Activated CD8-positive, alpha-beta T cell treated with anti-CD3 and anti-CD28 coated beads, Interleukin-2, amount 10 ng/mL, durations not matched to agents 7 days and 5 days (primary cell): ENCODE measurements at regions not wholly inside any gene's neighbourhood (a gene's known extent, or its start where the extent isn't known, plus 50 kb on each side); places are given as distances from the start of the nearest gene placed in this dataset.

Experiments used
- ATAC-seq: fragments of 150-1000 bp; cut with Tn5 transposase; one replicate; pipeline ENCODE4 v1.10.0; 2021; ENCODE audit warnings: moderate library complexity
- CTCF ChIA-PET: fragments of 350-600 bp; sonication (Branson Sonifier 250); formaldehyde crosslinking; loops from one replicate; lab custom pipeline; 2021; ENCODE audit warnings: antibody characterized with exemption; lab: Charles Lee
- POLR2A ChIA-PET: fragments of 350-600 bp; sonication (Branson Sonifier 250); formaldehyde crosslinking; loops from one replicate; lab custom pipeline; 2021; ENCODE audit warnings: antibody characterized with exemption; lab: Charles Lee
- DNase-seq: peaks from one replicate; pipeline ENCODE4 v3.0.0-alpha.2; 2020
- H3K27ac Mint-ChIP-seq: one replicate; pipeline ENCODE4 v1.8.0; 2021; ENCODE audit warnings: mild to moderate bottlenecking, mixed read lengths
- H3K27me3 Mint-ChIP-seq: one replicate; pipeline ENCODE4 v1.8.0; 2021; ENCODE audit warnings: low read depth, mixed read lengths
- H3K36me3 Mint-ChIP-seq: one replicate; pipeline ENCODE4 v1.8.0; 2021; ENCODE audit warnings: low read depth, mixed read lengths
- H3K4me1 Mint-ChIP-seq: one replicate; pipeline ENCODE4 v1.8.0; 2021; ENCODE audit warnings: low read depth, mixed read lengths
- H3K4me3 Mint-ChIP-seq: one replicate; pipeline ENCODE4 v1.8.0; 2021; ENCODE audit warnings: mild to moderate bottlenecking, mixed read lengths
- H3K9me3 Mint-ChIP-seq: one replicate; pipeline ENCODE4 v1.8.0; 2022; ENCODE audit warnings: mixed read lengths; ENCODE audit not compliant: insufficient read depth

GRCh38 chr1:36612881-36613280 lies 130.2 kb upstream of the CSF3R start:
- H3K27ac Mint-ChIP-seq, result no peak overlapping the region
- H3K9me3 Mint-ChIP-seq, result no peaks in the 10 kb centered on the region
- DNase-seq (no peak), ATAC-seq (no peak)
- no peaks in the 10 kb centered on the region for H3K36me3 Mint-ChIP-seq
- H3K4me3 Mint-ChIP-seq, result no peak overlapping the region
- ChIA-PET POLR2A (no interaction called here), CTCF (no interaction called here)
- H3K4me1 Mint-ChIP-seq, result no peaks in the 10 kb centered on the region
- H3K27me3 Mint-ChIP-seq, result no peaks in the 10 kb centered on the region

- ATAC-seq (no peak), DNase-seq (no peak)
- Mint-ChIP-seq H3K4me1 (peaks cover under 1% of the 10 kb centered on the region), H3K27me3 (no peaks in the 10 kb centered on the region), H3K36me3 (no peaks in the 10 kb centered on the region), H3K4me3 (no peak overlapping the region), H3K27ac (no peak overlapping the region), H3K9me3 (no peaks in the 10 kb centered on the region)
- POLR2A ChIA-PET, result no interaction called here
- CTCF ChIA-PET, result interaction anchor here (1.5 kb wide), 1 partner anchor 96 kb away, joined by 3 read pairs; no protein-coding TSS in a partner anchor
Observed at GRCh38 chr1:36612121-36612520, 129.4 kb upstream of the CSF3R start.

DNA sequence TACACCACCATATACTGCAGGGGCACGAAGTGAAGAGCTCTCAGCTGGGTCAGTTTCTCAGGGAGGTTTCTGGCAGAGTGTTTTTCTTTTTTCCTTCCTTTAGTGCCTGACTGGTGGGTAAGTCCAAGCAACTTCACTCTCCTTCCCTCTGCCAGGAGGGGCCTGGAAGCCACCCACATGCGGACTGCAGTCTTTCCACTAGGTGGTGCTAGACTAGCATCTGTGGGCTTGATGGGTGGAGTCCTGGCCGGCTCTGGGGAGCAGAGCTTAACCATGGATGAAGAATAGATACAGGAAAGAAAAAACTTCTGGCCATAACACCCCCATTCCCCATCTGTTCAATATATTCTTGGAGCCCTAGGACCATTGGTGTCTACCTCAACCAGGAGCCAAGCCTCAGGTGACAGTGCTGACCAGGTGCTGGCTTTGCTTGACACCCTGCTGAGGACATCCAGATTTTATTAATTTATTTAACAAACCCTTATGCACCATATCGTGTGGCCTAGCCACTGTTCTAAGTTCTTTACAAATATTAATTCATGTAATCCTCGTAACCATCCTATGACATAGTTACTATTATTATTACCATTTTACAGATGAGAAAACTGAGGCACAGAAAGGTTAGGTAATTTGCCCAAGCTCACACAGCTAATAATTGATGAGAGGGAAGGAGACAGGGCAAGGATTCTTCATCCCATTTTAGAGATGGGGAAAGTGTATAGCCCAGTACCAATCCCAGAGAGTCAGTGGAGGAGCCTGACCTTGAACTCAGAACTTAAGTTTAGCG lies 126.7 kb upstream of the CSF3R start:
- H3K9me3 Mint-ChIP-seq, result no peaks in the 10 kb centered on the region
- no peaks in the 10 kb centered on the region for H3K27me3 Mint-ChIP-seq
- H3K27ac Mint-ChIP-seq, result no peak overlapping the region
- H3K36me3 Mint-ChIP-seq, result no peaks in the 10 kb centered on the region
- H3K4me3 Mint-ChIP-seq, result no peak overlapping the region
- peak; percentile 74 for ATAC-seq
- DNase-seq, result peak; percentile 58
- POLR2A ChIA-PET, result no interaction called here
- CTCF ChIA-PET, result interaction anchor here (0.8 to 1.4 kb wide), 4 partner anchors 9 to 92 kb away, joined by 3 to 5 read pairs (median 4); no protein-coding TSS in a partner anchor
- H3K4me1 Mint-ChIP-seq, result peaks cover 6% of the 10 kb centered on the region

- H3K27me3 Mint-ChIP-seq, result no peaks in the 10 kb centered on the region
- H3K27ac Mint-ChIP-seq, result no peak overlapping the region
- ChIA-PET CTCF (no interaction called here), POLR2A (no interaction called here)
- DNase-seq (no peak), ATAC-seq (no peak)
- H3K4me3 Mint-ChIP-seq, result no peak overlapping the region
- H3K36me3 Mint-ChIP-seq, result no peaks in the 10 kb centered on the region
- peaks cover 6% of the 10 kb centered on the region for H3K4me1 Mint-ChIP-seq
- no peaks in the 10 kb centered on the region for H3K9me3 Mint-ChIP-seq
Observed at GRCh38 chr1:36608272-36608671, 125.6 kb upstream of the CSF3R start.

DNA sequence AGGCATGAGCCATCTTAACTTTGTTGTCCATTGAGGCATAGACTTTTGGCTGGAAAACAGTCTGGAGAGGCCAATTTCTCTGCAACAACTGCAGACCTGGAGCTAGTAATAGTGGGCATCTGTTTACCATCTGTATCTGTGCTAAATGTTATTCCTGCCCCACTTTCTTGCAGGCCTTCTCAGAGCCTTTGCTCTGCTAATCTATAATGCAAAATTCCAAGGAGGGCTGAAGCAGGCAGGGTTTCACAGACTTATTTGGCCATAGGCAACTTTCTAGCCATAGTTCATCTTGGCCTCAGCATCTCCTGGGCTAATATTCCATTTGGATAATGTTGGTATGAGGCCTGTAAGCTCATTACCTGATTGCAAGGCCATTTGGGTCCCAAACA lies 124.5 kb upstream of the CSF3R start:
- CTCF ChIA-PET, result interaction anchor here (1.2 kb wide), 1 partner anchor 31 kb away, joined by 7 read pairs; no protein-coding TSS in a partner anchor
- POLR2A ChIA-PET, result no interaction called here
- Mint-ChIP-seq H3K27ac (no peak overlapping the region), H3K4me1 (peaks cover 6% of the 10 kb centered on the region), H3K9me3 (no peaks in the 10 kb centered on the region), H3K4me3 (no peak overlapping the region), H3K27me3 (no peaks in the 10 kb centered on the region), H3K36me3 (no peaks in the 10 kb centered on the region)
- ATAC-seq (no peak), DNase-seq (no peak)

GRCh38 chr1:36606641-36607262 lies 124.0 kb upstream of the CSF3R start:
- no peak overlapping the region for H3K27ac Mint-ChIP-seq
- CTCF ChIA-PET, result interaction anchor here (1.2 kb wide), 1 partner anchor 31 kb away, joined by 7 read pairs; no protein-coding TSS in a partner anchor
- POLR2A ChIA-PET, result no interaction called here
- DNase-seq (no peak), ATAC-seq (no peak)
- H3K4me1 Mint-ChIP-seq, result peaks cover 6% of the 10 kb centered on the region
- H3K9me3 Mint-ChIP-seq, result no peaks in the 10 kb centered on the region
- H3K4me3 Mint-ChIP-seq, result no peak overlapping the region
- H3K36me3 Mint-ChIP-seq, result no peaks in the 10 kb centered on the region
- H3K27me3 Mint-ChIP-seq, result no peaks in the 10 kb centered on the region

DNA sequence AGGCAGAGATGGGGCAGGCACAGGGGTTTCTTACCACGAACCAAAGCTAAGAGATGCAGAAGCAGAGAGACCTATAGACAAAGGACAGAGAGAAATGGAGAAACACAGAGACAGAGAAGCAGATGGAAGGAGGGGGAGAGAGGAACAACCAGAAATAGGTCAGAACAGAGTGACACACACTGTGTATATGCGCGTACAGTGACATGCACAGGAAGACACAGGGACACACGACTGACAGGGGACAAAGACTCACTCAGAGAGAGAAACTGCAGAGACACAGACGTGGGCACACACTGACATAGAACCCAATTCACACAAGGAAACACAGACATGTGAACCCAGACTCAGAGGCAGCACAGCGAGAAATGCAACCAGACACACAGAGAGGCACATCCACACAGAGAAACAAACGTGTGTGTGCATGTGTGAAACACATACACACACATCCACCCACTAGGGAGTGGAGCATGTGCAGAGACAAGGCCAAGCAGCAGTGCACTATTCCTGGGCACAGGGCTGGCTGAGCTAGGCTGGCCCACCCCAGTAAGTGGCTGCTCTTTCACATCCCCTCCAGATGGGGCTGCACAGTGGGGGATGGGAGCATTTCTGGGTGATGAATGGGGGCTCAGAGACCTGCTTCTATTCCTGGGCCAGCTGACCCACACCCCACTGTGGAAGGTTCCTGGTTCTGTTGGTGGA lies 123.4 kb upstream of the CSF3R start:
- ChIA-PET POLR2A (no interaction called here), CTCF (no interaction called here)
- H3K4me1 Mint-ChIP-seq, result peaks cover 6% of the 10 kb centered on the region
- DNase-seq, result no peak
- H3K27me3 Mint-ChIP-seq, result peaks cover 3% of the 10 kb centered on the region
- no peak overlapping the region for H3K27ac Mint-ChIP-seq
- H3K36me3 Mint-ChIP-seq, result no peaks in the 10 kb centered on the region
- ATAC-seq, result no peak
- H3K4me3 Mint-ChIP-seq, result no peak overlapping the region
- H3K9me3 Mint-ChIP-seq, result no peaks in the 10 kb centered on the region

- Mint-ChIP-seq H3K4me1 (peaks cover 6% of the 10 kb centered on the region), H3K27me3 (peaks cover 5% of the 10 kb centered on the region), H3K27ac (no peak overlapping the region), H3K9me3 (no peaks in the 10 kb centered on the region), H3K36me3 (no peaks in the 10 kb centered on the region), H3K4me3 (no peak overlapping the region)
- ATAC-seq (no peak), DNase-seq (no peak)
- ChIA-PET POLR2A (no interaction called here), CTCF (no interaction called here)
Observed at GRCh38 chr1:36603461-36603860, 120.7 kb upstream of the CSF3R start.

GRCh38 chr1:36602184-36602583 lies 119.5 kb upstream of the CSF3R start:
- H3K27me3 Mint-ChIP-seq, result peaks cover 6% of the 10 kb centered on the region
- H3K27ac Mint-ChIP-seq, result no peak overlapping the region
- CTCF ChIA-PET, result no interaction called here
- no peaks in the 10 kb centered on the region for H3K36me3 Mint-ChIP-seq
- no peak overlapping the region for H3K4me3 Mint-ChIP-seq
- POLR2A ChIA-PET, result no interaction called here
- no peak for DNase-seq
- ATAC-seq, result no peak
- no peaks in the 10 kb centered on the region for H3K9me3 Mint-ChIP-seq
- peaks cover 6% of the 10 kb centered on the region for H3K4me1 Mint-ChIP-seq

DNA sequence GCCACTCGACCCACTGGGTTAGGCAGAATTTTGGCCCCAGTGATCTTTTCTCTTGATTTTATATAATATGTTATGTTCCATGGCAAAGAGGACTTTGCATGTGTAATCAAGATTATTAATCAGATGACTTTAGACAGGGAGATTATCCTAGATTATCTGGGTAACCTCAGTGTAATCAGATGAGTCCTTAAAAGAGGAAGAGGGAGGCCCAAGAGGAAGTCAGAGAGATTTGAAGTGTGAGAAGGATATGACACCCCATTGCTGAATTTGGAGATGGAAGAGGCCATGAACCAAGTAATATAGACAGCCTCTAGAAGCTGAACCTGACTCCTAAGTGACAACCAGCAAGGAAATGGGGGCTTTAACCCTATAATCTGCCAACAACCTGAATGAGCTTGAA lies 117.1 kb upstream of the CSF3R start:
- peaks cover 6% of the 10 kb centered on the region for H3K27me3 Mint-ChIP-seq
- ChIA-PET CTCF (no interaction called here), POLR2A (no interaction called here)
- H3K4me3 Mint-ChIP-seq, result no peak overlapping the region
- no peak for DNase-seq
- H3K9me3 Mint-ChIP-seq, result no peaks in the 10 kb centered on the region
- no peak for ATAC-seq
- H3K4me1 Mint-ChIP-seq, result no peaks in the 10 kb centered on the region
- H3K27ac Mint-ChIP-seq, result no peak overlapping the region
- no peaks in the 10 kb centered on the region for H3K36me3 Mint-ChIP-seq

DNA sequence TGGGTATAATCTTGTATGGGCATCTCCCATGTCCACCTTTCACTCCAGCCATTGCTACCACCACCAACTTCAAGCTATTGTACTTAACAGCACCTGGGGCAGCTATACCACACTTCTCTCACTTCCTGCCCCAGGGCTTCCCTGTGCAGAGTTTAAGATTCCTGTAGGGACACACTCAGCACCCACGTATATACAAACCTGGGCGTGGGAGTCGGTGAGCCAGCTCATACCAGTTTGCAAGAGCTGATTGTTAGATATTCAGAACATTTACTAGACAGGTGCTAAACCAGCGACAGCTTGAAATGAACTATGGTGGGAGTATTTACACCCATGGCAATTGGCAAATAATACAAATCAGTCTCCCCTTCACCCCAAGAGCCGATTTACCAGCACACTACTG lies 114.8 kb upstream of the CSF3R start:
- Mint-ChIP-seq H3K36me3 (no peaks in the 10 kb centered on the region), H3K4me1 (no peaks in the 10 kb centered on the region), H3K27ac (no peak overlapping the region), H3K4me3 (no peak overlapping the region), H3K27me3 (peaks cover 6% of the 10 kb centered on the region), H3K9me3 (no peaks in the 10 kb centered on the region)
- POLR2A ChIA-PET, result no interaction called here
- DNase-seq, result no peak
- ATAC-seq, result no peak
- CTCF ChIA-PET, result interaction anchor here (1.4 kb wide), 1 partner anchor 22 kb away, joined by 4 read pairs; no protein-coding TSS in a partner anchor

DNA sequence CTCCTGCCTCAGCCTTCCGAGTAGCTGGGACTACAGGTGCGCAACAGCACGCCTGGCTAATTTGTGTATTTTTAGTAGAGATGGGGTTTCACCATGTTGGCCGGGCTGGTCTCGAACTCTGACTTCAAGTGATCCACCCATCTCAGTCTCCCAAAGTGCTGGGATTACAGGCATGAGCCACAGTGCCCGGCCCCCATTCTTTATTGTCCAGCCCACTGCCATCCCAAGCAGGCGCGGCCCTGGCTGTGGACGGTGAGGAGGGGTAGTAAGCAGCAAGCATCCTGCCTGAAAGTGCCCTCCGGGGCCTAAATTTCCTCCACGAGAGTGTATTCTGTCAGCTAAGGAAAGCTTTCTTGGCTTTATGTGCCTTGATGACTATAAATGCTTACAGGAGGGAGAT lies 113.2 kb upstream of the CSF3R start:
- H3K27me3 Mint-ChIP-seq, result peaks cover 9% of the 10 kb centered on the region
- CTCF ChIA-PET, result no interaction called here
- H3K36me3 Mint-ChIP-seq, result no peaks in the 10 kb centered on the region

More for the DNA sequence above, 113.2 kb upstream of the CSF3R start:
- H3K4me3 Mint-ChIP-seq, result no peak overlapping the region
- no peaks in the 10 kb centered on the region for H3K9me3 Mint-ChIP-seq
- POLR2A ChIA-PET, result no interaction called here
- DNase-seq (no peak), ATAC-seq (no peak)
- H3K4me1 Mint-ChIP-seq, result no peaks in the 10 kb centered on the region
- no peak overlapping the region for H3K27ac Mint-ChIP-seq
